ENCODE measurements at regions not wholly inside any gene's neighbourhood (a gene's known extent, or its start where the extent isn't known, plus 50 kb on each side); places are given as distances from the start of the nearest gene placed in this dataset.

DNA sequence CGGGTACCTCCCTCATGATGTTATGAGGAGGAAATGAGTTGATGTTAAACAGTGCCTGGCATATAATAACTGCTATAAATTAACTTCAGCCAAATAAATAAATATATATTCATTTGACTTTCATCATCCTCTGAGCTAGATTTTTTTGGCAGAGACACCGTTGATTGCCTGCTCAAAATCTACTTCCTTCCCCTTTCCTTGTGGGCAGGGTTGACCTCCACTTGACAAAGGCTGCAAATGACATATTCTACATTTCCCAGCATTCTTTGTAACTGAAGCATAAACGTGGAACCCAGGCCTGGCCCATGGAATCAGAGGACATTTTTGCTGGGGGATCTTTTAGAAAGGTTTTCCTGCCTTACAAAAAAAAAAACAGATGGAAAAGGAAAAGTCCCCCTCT, 177.8 kb downstream of the TXNL1 start:
- H2BK15ac ChIP-seq (ENCODE audit: low read length), result no peak overlapping the region
- H3K27ac ChIP-seq (ENCODE audit: low read depth, low read length), result no peak overlapping the region
- no peaks in the 10 kb centered on the region for H4K20me1 ChIP-seq (replicated peaks in 1 of 2; ENCODE audit: control insufficient read depth in 1 of 2, insufficient read depth in 2 of 2, low read length in 2 of 2)
- H2BK20ac ChIP-seq (ENCODE audit: low read length), result no peak overlapping the region
- no peak overlapping the region for H2AK5ac ChIP-seq (ENCODE audit: low read depth, low read length)
- H4K5ac ChIP-seq (ENCODE audit: insufficient read length, low read depth, low read length), result no peak overlapping the region
- H3K9me3 ChIP-seq (ENCODE audit: insufficient read depth in 2 of 2, low read depth in 1 of 2, low read length in 1 of 2), result peaks cover 16% of the 10 kb centered on the region in 2 experiments; a peak in 3 of 4 replicates
- no peak overlapping the region for H3K18ac ChIP-seq (ENCODE audit: extremely low read depth, low read length)
- H3K4me1 ChIP-seq (replicated peaks in 1 of 4; ENCODE audit: control insufficient read depth in 3 of 4, insufficient read depth in 4 of 4, low read length in 3 of 4), result no peaks in the 10 kb centered on the region
- H3K4me2 ChIP-seq (ENCODE audit: insufficient read depth in 1 of 2, low read depth in 2 of 2, low read length in 2 of 2), result no peak overlapping the region
- H4K8ac ChIP-seq (ENCODE audit: extremely low read depth, insufficient read depth, low read length), result no peak overlapping the region
- H3K79me1 ChIP-seq (ENCODE audit: low read depth, low read length), result no peaks in the 10 kb centered on the region
- H3K14ac ChIP-seq (ENCODE audit: insufficient read length), result no peak overlapping the region
- no peak overlapping the region for H2BK12ac ChIP-seq (ENCODE audit: low read depth, low read length)
- no peak overlapping the region for H3K4ac ChIP-seq (replicated peaks; ENCODE audit: insufficient read length, low read depth, low read length)
- peaks cover 0 to 1% (median 0%) of the 10 kb centered on the region in 4 experiments; a peak in 1 of 7 replicates for H3K27me3 ChIP-seq (replicated peaks in 1 of 4; ENCODE audit: control insufficient read depth in 3 of 4, extremely low read depth in 1 of 4, insufficient read depth in 3 of 4, low read length in 3 of 4)
- H3K79me2 ChIP-seq (ENCODE audit: control insufficient read depth in 1 of 2, insufficient read depth in 2 of 2, low read length in 2 of 2), result no peaks in the 10 kb centered on the region
- H4K91ac ChIP-seq (replicated peaks; ENCODE audit: insufficient read length, low read length), result no peak overlapping the region
- H2AFZ ChIP-seq (ENCODE audit: low read length), result no peak overlapping the region
- H3K56ac ChIP-seq (replicated peaks; ENCODE audit: insufficient read length, low read depth, low read length), result no peak overlapping the region
- H3K4me3 ChIP-seq (ENCODE audit: extremely low read depth in 1 of 4, insufficient read depth in 2 of 4, low read depth in 3 of 4, low read length in 4 of 4), result no peak overlapping the region
- no peak overlapping the region for H3K9ac ChIP-seq (replicated peaks in 1 of 4; ENCODE audit: extremely low read depth in 1 of 4, low read depth in 3 of 4, low read length in 3 of 4)
- H2BK120ac ChIP-seq (replicated peaks; ENCODE audit: low read depth, low read length), result no peak overlapping the region
- peaks cover 0 to 3% (median 0%) of the 10 kb centered on the region in 4 experiments; a peak in 2 of 8 replicates for H3K36me3 ChIP-seq (ENCODE audit: control insufficient read depth in 2 of 4, insufficient read depth in 4 of 4, low read length in 3 of 4)
- FAIRE-seq (no peak), DNase-seq (ENCODE audit: low read depth in 1 of 2, low spot score in 2 of 2) (no peak)
- H3K23me2 ChIP-seq (ENCODE audit: low read depth, low read length), result no peaks in the 10 kb centered on the region
- ChIA-PET CTCF (ENCODE audit: partially characterized antibody) (no interaction called here), POLR2A (ENCODE audit: partially characterized antibody) (no interaction called here)
- WGBS, 2 experiments (ENCODE audit: extremely low coverage in 1 of 2, insufficient coverage in 1 of 2, insufficient read length in 1 of 2, insufficient replicate concordance in 2 of 2, low coverage in 1 of 2, low lambda C conversion rate in 2 of 2, missing lambda C conversion rate in 1 of 2), result 92% methylated on average over 3 of the region's 3 CpGs; no CpG with 5 or more reads in 1 of the 2 experiments
- no peak overlapping the region for H2BK5ac ChIP-seq (ENCODE audit: low read depth, low read length)
- no peak overlapping the region for H3K23ac ChIP-seq (ENCODE audit: insufficient read length)
- no peak for TF ChIP-seq FOSL1 (IDR thresholded peaks at IDR 0.05; ENCODE audit: insufficient read depth, low read depth, low read length)
- TF ChIP-seq TAF1 (IDR thresholded peaks at IDR 0.05; ENCODE audit: low read depth, low read length), result no peak
- no peak for TF ChIP-seq GABPA (IDR thresholded peaks at IDR 0.05; ENCODE audit: borderline replicate concordance, insufficient read depth, low read length)
- TF ChIP-seq SP4 (IDR thresholded peaks at IDR 0.05; ENCODE audit: low read length), result no peak
- TF ChIP-seq MAFK (IDR thresholded peaks at IDR 0.05; ENCODE audit: low read depth, low read length), result no peak
- TF ChIP-seq SP1 (IDR thresholded peaks at IDR 0.05; ENCODE audit: low read depth, low read length), result no peak
- TF ChIP-seq SP2 (IDR thresholded peaks at IDR 0.05; ENCODE audit: low read length), result no peak
- TF ChIP-seq ZNF274 (IDR thresholded peaks at IDR 0.05; ENCODE audit: borderline replicate concordance, extremely low read depth, low read length), result no peak
- TF ChIP-seq EP300 (IDR thresholded peaks at IDR 0.05; ENCODE audit: borderline replicate concordance in 1 of 2, low read depth in 2 of 2, low read length in 2 of 2), result no peak
- no peak for TF ChIP-seq POLR2A (IDR thresholded peaks at IDR 0.05; ENCODE audit: control extremely low read depth in 1 of 2, low read depth in 2 of 2, low read length in 2 of 2)

Data from H1 (cell line).